HEK293T (cell line): ENCODE measurements at regions not wholly inside any gene's neighbourhood (a gene's known extent, or its start where the extent isn't known, plus 50 kb on each side); places are given as distances from the start of the nearest gene placed in this dataset.

Experiments used
- BHLHE40 ChIP-seq: fragments of 450-650 bp; IDR thresholded peaks from 2 replicates; pipeline ENCODE4 v1.6.1; 2016; ENCODE audit warnings: mild to moderate bottlenecking, moderate library complexity, borderline replicate concordance
- CTBP1 ChIP-seq: fragments of 450-650 bp; IDR thresholded peaks from 2 replicates; pipeline ENCODE4 v1.6.1; 2016; ENCODE audit warnings: borderline replicate concordance
- FOXM1 ChIP-seq: fragments of 450-650 bp; IDR thresholded peaks from 2 replicates; pipeline ENCODE4 v1.6.1; 2017; ENCODE audit warnings: mild to moderate bottlenecking, borderline replicate concordance
- HDGF ChIP-seq: fragments of 450-650 bp; IDR thresholded peaks from 2 replicates; pipeline ENCODE4 v1.6.1; 2017; ENCODE audit warnings: antibody characterized with exemption, borderline replicate concordance
- NFRKB ChIP-seq: fragments of 450-650 bp; IDR thresholded peaks from 2 replicates; pipeline ENCODE4 v1.6.1; 2016; ENCODE audit warnings: mild to moderate bottlenecking, moderate library complexity
- SP1 ChIP-seq: fragments of 450-650 bp; IDR thresholded peaks from 2 replicates; pipeline ENCODE4 v1.6.1; 2017
- SUZ12 ChIP-seq: fragments of 450-650 bp; IDR thresholded peaks from 2 replicates; pipeline ENCODE4 v1.6.1; 2016; ENCODE audit warnings: mild to moderate bottlenecking
- TARDBP ChIP-seq: fragments of 450-650 bp; IDR thresholded peaks from 2 replicates; pipeline ENCODE4 v1.6.1; 2016

- TF ChIP-seq SUZ12: no peak
- TF ChIP-seq NFRKB: no peak
- TF ChIP-seq HDGF: no peak
- TF ChIP-seq BHLHE40: no peak
- TF ChIP-seq CTBP1: no peak
- no peak for TF ChIP-seq FOXM1
- TF ChIP-seq TARDBP: no peak
- TF ChIP-seq SP1: no peak
Measured at GRCh38 chr2:204024906-204025475, 88.4 kb downstream of the ICOS start.
